Panc1 (cell line): ENCODE measurements at regions not wholly inside any gene's neighbourhood (a gene's known extent, or its start where the extent isn't known, plus 50 kb on each side); places are given as distances from the start of the nearest gene placed in this dataset.

Source experiments
- CTCF ChIP-seq: fragments of 450-650 bp; IDR thresholded peaks from 2 replicates; pipeline ENCODE4 v1.5.1; 2017; ENCODE audit warnings: mild to moderate bottlenecking
- POLR2AphosphoS5 ChIP-seq: IDR thresholded peaks from 2 replicates; pipeline ENCODE4 v1.6.1; 2012; ENCODE audit warnings: mild to moderate bottlenecking, low read depth, low read length, moderate library complexity
- REST ChIP-seq, 2 experiments: IDR thresholded peaks; 2 replicates each; pipeline ENCODE4 v1.6.1; 2011 to 2012; ENCODE audit warnings: low read depth in 2 of 2, control low read depth in 1 of 2, low read length in 1 of 2, mild to moderate bottlenecking in 1 of 2, moderate library complexity in 1 of 2; ENCODE audit not compliant: insufficient read depth in 1 of 2

DNA sequence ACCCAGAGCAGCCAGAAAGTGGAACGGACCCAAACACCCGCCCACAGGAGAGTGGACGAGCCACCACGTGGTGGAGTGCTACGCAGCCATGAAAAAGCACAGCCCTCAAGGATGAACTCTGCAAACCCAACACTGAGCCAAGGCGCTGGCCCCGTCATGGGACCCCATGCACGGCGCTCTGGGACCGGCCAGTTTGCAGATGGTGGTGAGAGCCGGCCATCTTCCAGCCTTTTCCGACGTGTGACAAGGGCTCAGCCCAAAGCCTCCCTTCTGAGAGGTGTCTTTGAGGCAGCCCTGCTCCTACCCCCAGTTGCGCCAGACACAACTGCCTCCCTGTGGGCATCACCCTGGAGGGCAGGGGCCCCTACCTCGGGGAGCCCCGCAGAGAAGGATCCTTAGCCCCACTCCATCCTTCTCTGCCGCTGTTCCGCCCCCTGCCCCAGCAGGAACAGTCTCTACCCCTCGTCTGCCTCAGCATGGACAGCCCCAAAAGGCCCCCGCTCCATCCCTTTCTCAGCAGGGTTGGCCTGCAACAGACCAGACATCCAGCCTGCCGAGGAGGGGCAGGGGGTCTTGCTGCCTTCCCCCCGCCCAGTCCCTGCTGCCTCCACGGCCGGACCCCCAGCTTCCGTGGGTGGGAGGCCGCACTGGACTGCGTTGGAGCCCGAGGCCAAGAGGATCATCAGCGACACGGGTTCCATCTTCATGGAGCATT is 75.7 kb downstream of the MICALL2 start:
- TF ChIP-seq CTCF: no peak
- no peak for TF ChIP-seq REST (IDR thresholded peaks at IDR 0.05; ENCODE audit: insufficient read depth in 1 of 2, low read depth in 2 of 2, low read length in 1 of 2)
- TF ChIP-seq POLR2AphosphoS5: no peak
